Midbrain (tissue), 1 donor: ENCODE measurements at regions not wholly inside any gene's neighbourhood (a gene's known extent, or its start where the extent isn't known, plus 50 kb on each side); places are given as distances from the start of the nearest gene placed in this dataset.
"Not testable (repeated sequence)": the region's sequence is repeated elsewhere in the genome, so short reads cannot be mapped to it uniquely, and the experiment has no call there.

Source experiments
- DNase-seq: peaks from one replicate; lab custom pipeline; 2025; lab: John Stamatoyannopoulos, UW

DNA sequence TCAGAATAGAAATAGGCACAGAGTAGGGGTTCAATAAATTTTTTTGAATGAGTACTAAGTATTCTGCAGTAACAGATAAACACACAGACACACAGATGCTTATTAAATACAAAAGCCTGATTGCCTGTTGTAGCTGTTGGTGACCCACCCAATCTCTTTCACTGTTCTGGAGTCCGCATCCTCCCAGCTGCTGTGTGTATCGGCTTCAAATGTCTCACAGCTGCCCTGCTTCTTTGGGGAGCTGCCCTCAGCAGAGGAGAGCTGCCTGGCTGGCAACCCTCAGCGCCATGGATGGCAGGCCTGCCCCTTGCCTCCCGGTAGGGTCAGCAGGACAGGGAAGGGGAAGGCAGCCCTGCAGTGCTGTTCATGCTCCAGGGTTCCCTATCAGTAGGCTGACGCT, 50.5 kb upstream of the PRNP start:
- DNase-seq, result no peak

GRCh38 chr20:4635342-4635741, 50.9 kb upstream of the PRNP start:
- no peak for DNase-seq

DNA sequence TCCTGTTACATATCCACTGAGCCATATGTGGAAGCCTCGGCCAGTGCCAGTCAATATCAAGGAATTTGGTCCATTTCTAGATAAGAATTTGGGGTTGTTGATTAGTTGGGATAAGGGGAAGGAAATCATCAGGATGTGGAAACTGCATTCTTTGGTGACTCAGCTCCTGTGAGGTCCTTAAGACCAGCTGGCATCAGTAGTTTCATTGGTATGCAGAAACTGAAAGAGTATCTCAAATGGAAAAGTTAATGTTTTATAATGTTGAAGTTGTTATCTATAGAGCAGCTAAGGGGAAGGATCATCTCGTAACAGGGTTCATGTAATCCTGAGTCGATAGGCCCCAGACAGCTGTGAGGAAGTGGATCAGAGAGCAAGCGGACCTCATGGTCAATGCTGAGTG, 52.5 kb upstream of the PRNP start:
- no peak for DNase-seq

- DNase-seq, result no peak
Observed at GRCh38 chr20:4633379-4633778, 52.9 kb upstream of the PRNP start.

- DNase-seq, result no peak
Observed at GRCh38 chr20:4632876-4633275, 53.4 kb upstream of the PRNP start.

GRCh38 chr20:4626228-4626627, 60.0 kb upstream of the PRNP start:
- no peak for DNase-seq

DNA sequence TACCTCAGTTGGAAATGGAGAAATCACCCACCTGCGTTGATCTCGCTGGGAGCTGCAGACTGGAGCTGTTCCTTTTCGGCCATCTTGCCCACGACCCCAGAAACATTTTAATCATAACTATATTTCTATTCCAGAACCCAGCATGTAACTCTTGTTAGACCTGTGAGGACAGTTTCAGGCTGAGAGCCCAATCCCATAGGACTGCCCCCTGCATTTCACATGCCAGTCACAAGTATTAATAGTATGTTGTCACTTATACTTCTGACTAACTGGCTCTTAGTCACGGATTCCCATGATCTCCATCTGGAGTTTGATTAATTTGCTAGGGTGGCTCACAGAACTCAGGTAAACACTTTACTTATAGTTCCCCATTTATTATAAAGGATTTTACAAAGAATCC, 60.6 kb upstream of the PRNP start:
- DNase-seq, result no peak

GRCh38 chr20:4624675-4625336, 61.5 kb upstream of the PRNP start:
- not testable (repeated sequence) for DNase-seq

GRCh38 chr20:4619144-4619543, 67.1 kb upstream of the PRNP start:
- DNase-seq, result not testable (repeated sequence)

DNA sequence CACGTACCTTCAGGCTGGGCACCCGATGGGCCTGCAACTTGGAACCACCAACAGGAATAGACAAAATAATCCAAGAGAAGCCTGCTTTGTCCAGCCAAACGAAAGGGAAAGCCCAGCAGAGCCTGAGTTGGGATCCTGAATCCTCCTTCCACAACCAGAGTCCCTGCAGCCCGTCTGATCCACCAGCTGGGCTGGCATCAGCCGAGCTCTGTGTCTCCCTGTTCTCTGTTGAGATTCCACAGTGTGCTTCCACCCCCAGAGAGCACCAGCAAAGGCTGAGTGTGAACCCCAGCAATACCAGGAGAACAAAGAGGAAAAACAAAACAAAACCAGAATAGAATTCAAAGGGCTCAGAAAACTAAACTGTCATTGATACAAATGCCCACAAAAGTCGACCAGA, 68.8 kb upstream of the PRNP start:
- no peak for DNase-seq

- DNase-seq, result no peak
Observed at GRCh38 chr20:4617019-4617418, 69.2 kb upstream of the PRNP start.

DNA sequence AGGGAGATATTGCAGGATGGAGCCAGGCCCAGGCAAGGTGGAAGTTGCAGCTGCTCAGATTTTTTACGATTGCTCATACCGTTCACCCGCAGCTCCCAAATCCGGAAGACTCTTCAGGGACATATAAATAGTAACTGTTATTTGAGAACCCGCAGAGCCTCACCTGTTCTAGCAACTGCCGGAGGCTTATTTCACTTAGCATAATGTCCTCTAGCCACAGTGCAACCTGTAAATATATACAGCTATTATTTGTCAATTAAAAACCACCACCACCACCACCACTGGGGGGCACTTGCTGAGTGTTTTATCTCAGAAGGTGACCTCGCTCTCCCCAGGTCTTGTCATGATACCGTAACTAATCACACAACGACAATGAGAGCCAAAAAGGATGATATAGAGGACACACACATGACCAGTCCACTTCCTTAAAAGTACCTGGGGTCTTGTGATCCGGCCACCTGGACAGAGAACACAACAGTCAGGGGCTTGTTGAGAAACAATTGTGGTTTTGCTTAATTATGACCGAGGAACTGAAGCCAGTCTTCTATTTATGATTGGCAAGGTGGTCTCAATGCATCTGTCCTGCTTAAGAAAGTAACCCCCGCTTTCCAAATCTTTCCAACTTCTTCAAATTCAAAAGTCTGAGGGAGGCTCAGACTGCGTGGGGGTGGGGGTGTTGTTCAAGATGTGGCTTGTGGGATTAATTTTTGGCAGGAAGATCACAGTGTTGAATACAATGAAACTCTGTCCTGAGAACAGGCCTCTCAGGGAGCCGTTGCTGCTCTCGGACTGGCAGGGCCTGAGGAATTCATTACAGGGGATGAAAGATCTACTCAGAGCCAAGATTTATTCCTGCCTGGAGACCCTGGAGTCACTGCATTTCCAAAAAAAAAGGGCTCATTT, 72.3 kb upstream of the PRNP start:
- peak; percentile 81 for DNase-seq

DNA sequence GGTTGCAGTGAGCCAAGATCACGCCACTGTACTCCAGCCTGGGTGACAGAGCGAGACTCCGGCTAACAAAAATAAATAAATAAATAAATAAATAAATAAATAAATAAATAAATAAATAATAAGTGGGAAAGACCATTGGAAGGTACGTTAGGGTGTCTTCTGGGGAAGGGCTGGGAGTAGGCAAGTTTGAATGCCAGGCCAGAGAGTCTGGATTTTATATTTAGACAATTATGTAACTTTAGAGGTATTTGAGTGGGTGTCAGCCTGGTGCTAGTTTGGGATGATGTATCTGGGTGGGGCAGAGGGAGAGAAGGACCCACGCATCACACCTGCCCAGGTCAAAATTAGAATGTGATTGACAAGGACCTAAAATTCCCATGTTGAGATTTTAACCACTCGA, 73.1 kb upstream of the PRNP start:
- DNase-seq, result no peak

GRCh38 chr20:4610871-4611270, 75.4 kb upstream of the PRNP start:
- no peak for DNase-seq

- no peak for DNase-seq
Observed at GRCh38 chr20:4609511-4609910, 76.7 kb upstream of the PRNP start.

- DNase-seq, result no peak
Observed at GRCh38 chr20:4608861-4609260, 77.4 kb upstream of the PRNP start.

DNA sequence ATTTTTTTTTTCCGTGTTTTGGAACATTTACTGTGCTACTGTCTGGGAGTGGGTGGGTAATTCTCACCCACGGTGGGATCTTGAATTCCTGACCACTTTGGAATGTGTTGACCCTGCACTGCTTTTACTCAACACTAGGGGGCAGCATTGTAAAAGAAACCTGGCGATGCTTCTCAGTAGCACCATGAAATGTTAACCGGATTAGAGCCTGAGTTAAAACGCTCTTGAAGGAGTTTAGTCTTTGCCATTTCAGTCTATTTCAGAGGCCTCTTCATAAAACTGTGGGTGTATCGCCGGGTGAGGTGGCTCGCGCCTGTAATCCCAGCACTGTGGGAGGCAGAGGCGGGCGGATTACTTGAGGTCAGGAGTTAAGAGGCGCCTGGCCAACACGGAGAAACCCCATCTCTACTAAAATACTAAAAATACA, 79.0 kb upstream of the PRNP start:
- DNase-seq, result peak; percentile 78

DNA sequence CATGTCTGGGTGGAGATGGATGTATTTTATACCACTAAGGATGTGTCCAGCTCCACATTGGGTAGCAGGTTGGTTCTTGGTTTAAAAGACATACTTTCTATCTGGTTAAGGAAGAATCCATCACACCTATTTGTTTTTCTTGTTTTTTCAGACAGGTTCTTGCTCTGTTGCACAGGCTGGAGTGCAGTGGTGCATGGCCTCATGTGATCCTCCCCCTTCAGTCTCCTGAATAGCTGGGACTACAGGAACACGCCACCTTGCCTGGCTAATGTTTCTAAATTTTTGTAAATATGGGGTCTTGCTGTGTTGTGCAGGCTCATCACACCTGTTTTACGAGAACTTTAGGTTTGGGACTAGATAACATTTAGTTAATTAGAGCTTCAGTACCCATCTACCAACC, 80.2 kb upstream of the PRNP start:
- DNase-seq, result no peak

- no peak for DNase-seq
Observed at GRCh38 chr20:4605166-4605565, 81.1 kb upstream of the PRNP start.

- DNase-seq, result no peak
Observed at GRCh38 chr20:4604580-4604979, 81.7 kb upstream of the PRNP start.

GRCh38 chr20:4603724-4604123, 82.5 kb upstream of the PRNP start:
- DNase-seq, result no peak

DNA sequence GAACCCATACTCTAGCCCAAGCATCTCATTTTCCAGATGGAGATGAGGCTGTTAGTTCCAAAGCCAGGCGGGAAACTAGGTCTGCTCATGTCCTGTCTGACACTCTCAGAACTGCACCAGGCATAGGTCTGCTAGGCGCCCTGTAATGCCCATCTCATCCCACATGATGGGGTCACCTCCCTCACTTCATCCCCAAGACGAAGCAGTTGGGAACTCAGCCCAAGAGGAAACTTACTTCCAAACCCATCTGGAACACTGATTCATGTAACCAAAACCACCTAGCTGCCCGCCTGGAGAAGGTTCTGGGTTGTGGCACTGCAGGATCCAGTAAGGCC, 84.0 kb upstream of the PRNP start:
- DNase-seq, result no peak

DNA sequence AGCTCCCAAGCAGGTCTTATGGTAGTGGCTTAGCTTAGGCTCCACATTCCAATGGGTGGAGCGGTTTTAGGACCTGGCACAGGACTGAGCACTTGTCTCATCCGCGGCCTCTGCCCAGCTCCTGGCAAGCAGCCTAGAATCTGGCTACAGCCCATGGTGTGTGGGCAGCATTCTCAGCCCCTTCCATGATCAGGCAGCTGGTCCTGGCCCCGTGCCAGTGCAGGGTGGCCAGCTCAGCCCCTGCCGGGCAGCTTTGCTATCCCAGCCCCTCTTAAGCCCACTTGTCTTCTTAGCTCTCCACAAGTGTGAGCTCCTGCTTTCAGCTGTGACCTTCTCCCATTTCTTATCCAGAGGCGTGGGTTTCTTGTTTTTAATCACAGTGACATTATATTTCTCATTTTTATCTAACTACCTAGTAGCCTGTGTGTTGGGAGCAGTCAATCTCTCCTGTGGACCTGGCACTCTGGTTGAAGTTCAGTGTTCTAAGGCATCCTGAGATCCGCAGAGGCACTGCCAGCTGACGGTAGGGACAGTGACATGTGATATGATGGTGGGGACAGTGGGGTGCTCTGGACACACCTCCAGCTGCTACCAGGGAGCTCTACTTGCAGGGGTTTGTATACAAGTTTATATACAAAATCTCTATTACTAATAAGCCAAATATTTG, 84.5 kb upstream of the PRNP start:
- peak; percentile 70 for DNase-seq
